RWPE1 (cell line): ENCODE measurements at regions not wholly inside any gene's neighbourhood (a gene's known extent, or its start where the extent isn't known, plus 50 kb on each side); places are given as distances from the start of the nearest gene placed in this dataset.

Source experiments
- CTCF ChIA-PET: fragments of 350-600 bp; sonication (Branson Sonifier 250); formaldehyde crosslinking; extraction: SDS; loops from one replicate; lab custom pipeline; 2021; lab: Yijun Ruan, JAX
- POLR2A ChIA-PET: fragments of 400-600 bp; formaldehyde crosslinking; extraction: SDS; loops from one replicate; lab custom pipeline; 2020; ENCODE audit warnings: antibody characterized with exemption; ENCODE audit not compliant: low non-redundant PET; lab: Yijun Ruan, JAX
- DNase-seq: peaks from one replicate; pipeline ENCODE4 v3.0.0; 2012; ENCODE audit warnings: low spot score
- H3K27ac ChIP-seq: fragments of 450-650 bp; 2 replicates; pipeline ENCODE4 v1.5.1; 2017
- TF ChIP-seq, protein P1 (sequence below): fragments of 450-650 bp; conservative IDR thresholded peaks from 2 replicates; pipeline ENCODE4 v1.5.1; 2017; ENCODE audit warnings: low read depth, mild to moderate bottlenecking

GRCh38 chr10:6637053-6637452 is 57.0 kb upstream of the PRKCQ start:
- POLR2A ChIA-PET = no interaction called here
- CTCF ChIA-PET = interaction anchor here (0.7 kb wide), 1 partner anchor 1097 kb away, joined by 3 read pairs; no protein-coding TSS in a partner anchor
- no peak overlapping the region for H3K27ac ChIP-seq
- TF ChIP-seq, protein P1, sequence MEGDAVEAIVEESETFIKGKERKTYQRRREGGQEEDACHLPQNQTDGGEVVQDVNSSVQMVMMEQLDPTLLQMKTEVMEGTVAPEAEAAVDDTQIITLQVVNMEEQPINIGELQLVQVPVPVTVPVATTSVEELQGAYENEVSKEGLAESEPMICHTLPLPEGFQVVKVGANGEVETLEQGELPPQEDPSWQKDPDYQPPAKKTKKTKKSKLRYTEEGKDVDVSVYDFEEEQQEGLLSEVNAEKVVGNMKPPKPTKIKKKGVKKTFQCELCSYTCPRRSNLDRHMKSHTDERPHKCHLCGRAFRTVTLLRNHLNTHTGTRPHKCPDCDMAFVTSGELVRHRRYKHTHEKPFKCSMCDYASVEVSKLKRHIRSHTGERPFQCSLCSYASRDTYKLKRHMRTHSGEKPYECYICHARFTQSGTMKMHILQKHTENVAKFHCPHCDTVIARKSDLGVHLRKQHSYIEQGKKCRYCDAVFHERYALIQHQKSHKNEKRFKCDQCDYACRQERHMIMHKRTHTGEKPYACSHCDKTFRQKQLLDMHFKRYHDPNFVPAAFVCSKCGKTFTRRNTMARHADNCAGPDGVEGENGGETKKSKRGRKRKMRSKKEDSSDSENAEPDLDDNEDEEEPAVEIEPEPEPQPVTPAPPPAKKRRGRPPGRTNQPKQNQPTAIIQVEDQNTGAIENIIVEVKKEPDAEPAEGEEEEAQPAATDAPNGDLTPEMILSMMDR = no peak
- no peak for DNase-seq

DNA sequence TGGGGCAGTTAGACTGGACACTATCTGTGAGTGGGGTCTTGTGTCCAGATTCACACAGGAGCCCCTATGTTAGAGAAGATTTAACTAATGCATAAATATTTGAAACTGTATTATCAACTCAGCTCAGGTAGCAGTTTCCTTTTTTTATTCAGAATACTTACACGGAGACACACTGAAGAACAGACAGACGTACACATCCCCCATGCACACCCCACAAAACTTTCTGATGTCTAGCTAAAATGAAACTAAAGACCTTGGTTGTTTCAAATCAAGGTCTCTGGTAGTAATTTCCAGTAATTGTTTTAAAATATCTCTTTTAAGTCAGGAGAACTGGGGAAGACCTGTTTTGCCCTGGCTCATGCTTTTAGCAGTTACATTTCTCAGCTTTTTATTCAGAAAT is 55.7 kb upstream of the PRKCQ start:
- CTCF ChIA-PET = interaction anchor here (0.6 kb wide), 1 partner anchor 12 kb away, joined by 8 read pairs; no protein-coding TSS in a partner anchor
- TF ChIP-seq, protein P1 = no peak

More for the DNA sequence above, 55.7 kb upstream of the PRKCQ start:
- no peak for DNase-seq
- POLR2A ChIA-PET = no interaction called here
- no peak overlapping the region for H3K27ac ChIP-seq
